ENCODE measurements at regions not wholly inside any gene's neighbourhood (a gene's known extent, or its start where the extent isn't known, plus 50 kb on each side); places are given as distances from the start of the nearest gene placed in this dataset.

DNA sequence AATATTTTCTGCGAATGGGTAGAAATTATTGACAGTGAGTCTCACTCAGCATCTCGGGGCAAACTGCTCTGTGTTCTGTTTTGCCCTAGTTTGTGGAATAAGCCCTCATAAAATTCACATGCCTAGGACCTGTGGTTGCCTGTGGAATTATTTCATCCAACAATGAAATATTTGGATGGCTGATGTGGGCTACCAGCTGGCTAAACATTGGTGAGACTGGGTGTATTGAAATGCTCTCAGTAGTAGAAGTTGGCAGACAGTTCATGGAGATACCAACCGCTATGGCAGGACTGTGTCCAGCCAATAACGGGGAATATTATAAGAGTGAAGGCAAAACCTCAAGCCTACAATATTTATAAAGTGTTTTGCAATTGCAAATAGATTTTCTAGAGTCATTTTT, 344.1 kb upstream of the RPS23 start:
- Histone ChIP-seq H2AFZ (ENCODE audit: low read length) (no peak overlapping the region), H3K79me2 (ENCODE audit: insufficient read depth, low read length) (no peaks in the 10 kb centered on the region), H3K9me3 (ENCODE audit: low read length) (0 out of 2 replicates have a peak, but pooled peaks cover 9% of the 10 kb centered on the region), H4K20me1 (ENCODE audit: insufficient read depth, low read length) (no peaks in the 10 kb centered on the region), H3K4me2 (ENCODE audit: low read depth, low read length) (no peak overlapping the region), H3K4me3 (replicated peaks in 1 of 3; ENCODE audit: insufficient read depth in 1 of 3, low read depth in 2 of 3, low read length in 3 of 3) (no peak overlapping the region), H3K36me3 (replicated peaks in 1 of 2; ENCODE audit: control insufficient read depth in 1 of 2, insufficient read depth in 2 of 2, low read length in 2 of 2) (no peaks in the 10 kb centered on the region), H3K4me1 (ENCODE audit: insufficient read depth, low read length) (peaks cover 37% of the 10 kb centered on the region), H3K27me3 (ENCODE audit: control insufficient read depth in 1 of 2, insufficient read depth in 2 of 2, low read length in 2 of 2) (no peaks in the 10 kb centered on the region), H3K27ac (ENCODE audit: extremely low read length, insufficient read depth, low read length) (peak overlapping the region; percentile 89), H3K9ac (ENCODE audit: insufficient read depth, low read depth, low read length) (no peak overlapping the region)
- in situ Hi-C loops (cut with HindIII; ENCODE audit: extremely low pct_ligation_motif_present, low pct_unique_long_range_greater_than_20kb) (no loop called here), intact Hi-C loops (cut with micrococcal nuclease; ENCODE audit: unreplicated experiment) (no loop called here)
- no peak for DNase-seq (ENCODE audit: low spot score)
- TF ChIP-seq NCOR1 (IDR thresholded peaks at IDR 0.05; ENCODE audit: borderline replicate concordance, low read length), result no peak
- TF ChIP-seq, protein P1, sequence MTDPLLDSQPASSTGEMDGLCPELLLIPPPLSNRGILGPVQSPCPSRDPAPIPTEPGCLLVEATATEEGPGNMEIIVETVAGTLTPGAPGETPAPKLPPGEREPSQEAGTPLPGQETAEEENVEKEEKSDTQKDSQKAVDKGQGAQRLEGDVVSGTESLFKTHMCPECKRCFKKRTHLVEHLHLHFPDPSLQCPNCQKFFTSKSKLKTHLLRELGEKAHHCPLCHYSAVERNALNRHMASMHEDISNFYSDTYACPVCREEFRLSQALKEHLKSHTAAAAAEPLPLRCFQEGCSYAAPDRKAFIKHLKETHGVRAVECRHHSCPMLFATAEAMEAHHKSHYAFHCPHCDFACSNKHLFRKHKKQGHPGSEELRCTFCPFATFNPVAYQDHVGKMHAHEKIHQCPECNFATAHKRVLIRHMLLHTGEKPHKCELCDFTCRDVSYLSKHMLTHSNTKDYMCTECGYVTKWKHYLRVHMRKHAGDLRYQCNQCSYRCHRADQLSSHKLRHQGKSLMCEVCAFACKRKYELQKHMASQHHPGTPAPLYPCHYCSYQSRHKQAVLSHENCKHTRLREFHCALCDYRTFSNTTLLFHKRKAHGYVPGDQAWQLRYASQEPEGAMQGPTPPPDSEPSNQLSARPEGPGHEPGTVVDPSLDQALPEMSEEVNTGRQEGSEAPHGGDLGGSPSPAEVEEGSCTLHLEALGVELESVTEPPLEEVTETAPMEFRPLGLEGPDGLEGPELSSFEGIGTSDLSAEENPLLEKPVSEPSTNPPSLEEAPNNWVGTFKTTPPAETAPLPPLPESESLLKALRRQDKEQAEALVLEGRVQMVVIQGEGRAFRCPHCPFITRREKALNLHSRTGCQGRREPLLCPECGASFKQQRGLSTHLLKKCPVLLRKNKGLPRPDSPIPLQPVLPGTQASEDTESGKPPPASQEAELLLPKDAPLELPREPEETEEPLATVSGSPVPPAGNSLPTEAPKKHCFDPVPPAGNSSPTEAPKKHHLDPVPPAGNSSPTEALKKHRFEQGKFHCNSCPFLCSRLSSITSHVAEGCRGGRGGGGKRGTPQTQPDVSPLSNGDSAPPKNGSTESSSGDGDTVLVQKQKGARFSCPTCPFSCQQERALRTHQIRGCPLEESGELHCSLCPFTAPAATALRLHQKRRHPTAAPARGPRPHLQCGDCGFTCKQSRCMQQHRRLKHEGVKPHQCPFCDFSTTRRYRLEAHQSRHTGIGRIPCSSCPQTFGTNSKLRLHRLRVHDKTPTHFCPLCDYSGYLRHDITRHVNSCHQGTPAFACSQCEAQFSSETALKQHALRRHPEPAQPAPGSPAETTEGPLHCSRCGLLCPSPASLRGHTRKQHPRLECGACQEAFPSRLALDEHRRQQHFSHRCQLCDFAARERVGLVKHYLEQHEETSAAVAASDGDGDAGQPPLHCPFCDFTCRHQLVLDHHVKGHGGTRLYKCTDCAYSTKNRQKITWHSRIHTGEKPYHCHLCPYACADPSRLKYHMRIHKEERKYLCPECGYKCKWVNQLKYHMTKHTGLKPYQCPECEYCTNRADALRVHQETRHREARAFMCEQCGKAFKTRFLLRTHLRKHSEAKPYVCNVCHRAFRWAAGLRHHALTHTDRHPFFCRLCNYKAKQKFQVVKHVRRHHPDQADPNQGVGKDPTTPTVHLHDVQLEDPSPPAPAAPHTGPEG (CRISPR knock-in tag; IDR thresholded peaks at IDR 0.05), result no peak
- TF ChIP-seq, protein P2, sequence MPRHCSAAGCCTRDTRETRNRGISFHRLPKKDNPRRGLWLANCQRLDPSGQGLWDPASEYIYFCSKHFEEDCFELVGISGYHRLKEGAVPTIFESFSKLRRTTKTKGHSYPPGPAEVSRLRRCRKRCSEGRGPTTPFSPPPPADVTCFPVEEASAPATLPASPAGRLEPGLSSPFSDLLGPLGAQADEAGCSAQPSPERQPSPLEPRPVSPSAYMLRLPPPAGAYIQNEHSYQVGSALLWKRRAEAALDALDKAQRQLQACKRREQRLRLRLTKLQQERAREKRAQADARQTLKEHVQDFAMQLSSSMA (CRISPR knock-in tag; IDR thresholded peaks at IDR 0.05), result no peak
- TF ChIP-seq CHD2 (IDR thresholded peaks at IDR 0.05; ENCODE audit: low read depth, low read length), result no peak
- no peak for TF ChIP-seq ZNF225 (CRISPR knock-in tag; IDR thresholded peaks at IDR 0.05)
- no peak for TF ChIP-seq ZNF253 (CRISPR knock-in tag; IDR thresholded peaks at IDR 0.05; ENCODE audit: borderline replicate concordance)
- TF ChIP-seq ZNF619 (CRISPR knock-in tag; IDR thresholded peaks at IDR 0.05), result no peak
- no peak for TF ChIP-seq NFE2L2 (IDR thresholded peaks at IDR 0.05; ENCODE audit: low read length)
- TF ChIP-seq ZFP36L1 (CRISPR knock-in tag; IDR thresholded peaks at IDR 0.05), result no peak
- no peak for TF ChIP-seq CHCHD3 (CRISPR knock-in tag; IDR thresholded peaks at IDR 0.05)
- BruUV-seq (replicated peaks), result no TSS peak
- 97% methylated on average over 4 of the region's 4 CpGs for WGBS (ENCODE audit: low lambda C conversion rate)
- ChIA-PET POLR2A (interaction anchor here (1.6 to 1.9 kb wide), 2 partner anchors 13 to 235 kb away, joined by 18 to 28 read pairs; no protein-coding TSS in a partner anchor), CTCF (ENCODE audit: low intra/inter-chr PET ratio, low total read pairs) (no interaction called here)
- ATAC-seq, result no peak
- FAIRE-seq, result no peak

Measured in HepG2 (cell line).